ENCODE measurements at regions not wholly inside any gene's neighbourhood (a gene's known extent, or its start where the extent isn't known, plus 50 kb on each side); places are given as distances from the start of the nearest gene placed in this dataset.

- Histone ChIP-seq H3K36me3 (ENCODE audit: control insufficient read depth in 2 of 2, insufficient read depth in 1 of 2, low read length in 2 of 2) (no peaks in the 10 kb centered on the region), H3K9me3 (ENCODE audit: control insufficient read depth, insufficient read depth, low read depth, low read length) (no peaks in the 10 kb centered on the region), H3K27ac (ENCODE audit: extremely low read depth, low read depth, low read length) (no peak overlapping the region), H3K4me1 (ENCODE audit: control insufficient read depth, insufficient read depth, low read length) (no peaks in the 10 kb centered on the region), H3K4me3 (ENCODE audit: low read depth, low read length) (no peak overlapping the region)
- ChIA-PET POLR2A (no interaction called here), CTCF (no interaction called here)
- TF ChIP-seq KLF8 (tag by site-specific recombination; IDR thresholded peaks at IDR 0.05) = no peak
- no peak for TF ChIP-seq SP3 (tag by site-specific recombination; IDR thresholded peaks at IDR 0.05)
- TF ChIP-seq ZNF704 (tag by site-specific recombination; IDR thresholded peaks at IDR 0.05) = no peak
- TF ChIP-seq ZNF223 (tag by site-specific recombination; IDR thresholded peaks at IDR 0.05) = no peak
Observed at GRCh38 chr2:145146691-145147090, 626.8 kb upstream of the ZEB2 start.

- POLR2A ChIA-PET = no interaction called here
- CTCF ChIA-PET = interaction anchor here (0.6 kb wide), 1 partner anchor 1342 kb away, joined by 3 read pairs; no protein-coding TSS in a partner anchor
Observed at GRCh38 chr2:145144131-145144728, 624.3 kb upstream of the ZEB2 start.

GRCh38 chr2:145141981-145142380 is 622.1 kb upstream of the ZEB2 start:
- Histone ChIP-seq H3K4me3 (ENCODE audit: low read depth, low read length) (no peak overlapping the region), H3K36me3 (ENCODE audit: control insufficient read depth in 2 of 2, insufficient read depth in 1 of 2, low read length in 2 of 2) (no peaks in the 10 kb centered on the region), H3K9me3 (ENCODE audit: control insufficient read depth, insufficient read depth, low read depth, low read length) (no peaks in the 10 kb centered on the region), H3K4me1 (ENCODE audit: control insufficient read depth, insufficient read depth, low read length) (no peaks in the 10 kb centered on the region), H3K27ac (ENCODE audit: extremely low read depth, low read depth, low read length) (no peak overlapping the region)
- TF ChIP-seq ZBTB48 (tag by site-specific recombination; IDR thresholded peaks at IDR 0.05) = no peak
- no peak for TF ChIP-seq ZNF549 (tag by site-specific recombination; IDR thresholded peaks at IDR 0.05)
- no peak for TF ChIP-seq ZNF148 (tag by site-specific recombination; IDR thresholded peaks at IDR 0.05; ENCODE audit: borderline replicate concordance)
- TF ChIP-seq ZNF114 (tag by site-specific recombination; IDR thresholded peaks at IDR 0.05) = no peak
- no peak for TF ChIP-seq PRDM1 (tag by site-specific recombination; IDR thresholded peaks at IDR 0.05)
- no peak for TF ChIP-seq ZNF624 (tag by site-specific recombination; IDR thresholded peaks at IDR 0.05)
- TF ChIP-seq ZSCAN18 (tag by site-specific recombination; IDR thresholded peaks at IDR 0.05) = no peak
- TF ChIP-seq ZNF169 (tag by site-specific recombination; IDR thresholded peaks at IDR 0.05) = no peak
- no peak for TF ChIP-seq ZNF449 (tag by site-specific recombination; IDR thresholded peaks at IDR 0.05)
- TF ChIP-seq ZNF785 (tag by site-specific recombination; IDR thresholded peaks at IDR 0.05) = no peak
- TF ChIP-seq ZNF501 (tag by site-specific recombination; IDR thresholded peaks at IDR 0.05) = no peak
- no peak for TF ChIP-seq ZNF335 (tag by site-specific recombination; conservative IDR thresholded peaks at IDR 0.05)
- no peak for TF ChIP-seq ZIC2 (tag by site-specific recombination; IDR thresholded peaks at IDR 0.05)
- TF ChIP-seq WT1 (tag by site-specific recombination; IDR thresholded peaks at IDR 0.05) = no peak
- TF ChIP-seq ZNF239 (tag by site-specific recombination; IDR thresholded peaks at IDR 0.05) = no peak
- TF ChIP-seq ZNF362 (tag by site-specific recombination; IDR thresholded peaks at IDR 0.05) = no peak
- TF ChIP-seq ZNF16 (tag by site-specific recombination; IDR thresholded peaks at IDR 0.05; ENCODE audit: low read depth) = no peak
- TF ChIP-seq ZNF768 (tag by site-specific recombination; IDR thresholded peaks at IDR 0.05) = no peak
- no peak for TF ChIP-seq ZFP41 (tag by site-specific recombination; IDR thresholded peaks at IDR 0.05; ENCODE audit: borderline replicate concordance)
- no peak for TF ChIP-seq ZNF555 (tag by site-specific recombination; conservative IDR thresholded peaks at IDR 0.05)
- ChIA-PET POLR2A (no interaction called here), CTCF (no interaction called here)

More at GRCh38 chr2:145144131-145144728, 624.3 kb upstream of the ZEB2 start:
- Histone ChIP-seq H3K36me3 (ENCODE audit: control insufficient read depth in 2 of 2, insufficient read depth in 1 of 2, low read length in 2 of 2) (no peaks in the 10 kb centered on the region), H3K4me3 (ENCODE audit: low read depth, low read length) (no peak overlapping the region), H3K4me1 (ENCODE audit: control insufficient read depth, insufficient read depth, low read length) (no peaks in the 10 kb centered on the region), H3K27ac (ENCODE audit: extremely low read depth, low read depth, low read length) (no peak overlapping the region), H3K9me3 (ENCODE audit: control insufficient read depth, insufficient read depth, low read depth, low read length) (no peaks in the 10 kb centered on the region)
- TF ChIP-seq ZNF335 (tag by site-specific recombination; conservative IDR thresholded peaks at IDR 0.05) = no peak

Measured in HEK293 (cell line).